ENCODE measurements at regions not wholly inside any gene's neighbourhood (a gene's known extent, or its start where the extent isn't known, plus 50 kb on each side); places are given as distances from the start of the nearest gene placed in this dataset.

DNA sequence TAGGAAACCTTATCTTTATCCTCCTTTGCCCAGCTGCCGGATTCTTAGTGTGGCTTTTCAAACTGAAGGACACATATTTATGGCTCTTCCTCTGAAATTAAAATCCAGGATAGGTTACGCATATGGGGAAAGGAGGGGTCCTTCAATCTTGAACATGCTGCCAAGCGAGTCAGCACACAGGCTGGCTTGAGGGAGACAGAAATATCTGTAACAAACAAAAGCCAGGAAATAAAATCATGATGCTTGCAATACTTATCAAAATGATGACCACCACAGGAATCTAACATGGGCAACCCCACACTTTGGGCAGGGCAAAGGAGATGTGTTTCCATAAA, 196.4 kb upstream of the LDB2 start:
- no peak for DNase-seq

DNA sequence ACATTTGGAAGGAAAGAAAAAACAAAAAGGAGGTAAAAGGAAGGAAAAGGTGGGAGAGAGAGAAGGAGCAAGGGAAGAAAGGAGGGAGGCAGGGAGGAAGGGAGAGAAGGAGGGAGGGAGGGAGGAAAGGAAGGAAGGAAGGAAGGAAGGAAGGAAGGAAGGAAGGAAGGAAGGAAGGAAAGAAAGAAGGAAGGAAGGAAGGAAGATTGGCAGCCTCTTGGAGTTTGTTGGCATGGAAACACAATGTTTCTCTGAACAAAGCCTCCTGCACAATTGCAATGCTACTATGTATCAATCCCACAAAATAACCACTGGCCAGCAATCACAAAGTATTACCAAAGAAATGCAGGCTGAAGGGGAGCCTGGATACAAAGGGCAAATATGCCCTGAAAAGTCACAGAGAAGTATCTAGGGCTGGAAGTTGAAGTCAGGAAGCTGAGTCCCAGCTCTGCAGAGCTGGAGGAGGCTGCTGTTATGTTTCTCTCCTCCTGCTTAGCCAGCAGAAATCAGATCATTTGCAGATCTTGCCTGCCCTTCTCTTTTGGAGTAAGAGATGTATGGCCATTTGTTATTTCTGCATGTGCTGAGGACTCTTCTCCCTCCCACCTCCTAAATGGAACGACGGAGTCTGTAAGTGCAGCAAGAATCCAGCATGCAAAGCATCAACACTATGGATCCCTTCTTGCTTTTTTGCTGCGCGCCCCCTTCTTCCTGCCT, 195.9 kb upstream of the LDB2 start:
- DNase-seq: no peak

DNA sequence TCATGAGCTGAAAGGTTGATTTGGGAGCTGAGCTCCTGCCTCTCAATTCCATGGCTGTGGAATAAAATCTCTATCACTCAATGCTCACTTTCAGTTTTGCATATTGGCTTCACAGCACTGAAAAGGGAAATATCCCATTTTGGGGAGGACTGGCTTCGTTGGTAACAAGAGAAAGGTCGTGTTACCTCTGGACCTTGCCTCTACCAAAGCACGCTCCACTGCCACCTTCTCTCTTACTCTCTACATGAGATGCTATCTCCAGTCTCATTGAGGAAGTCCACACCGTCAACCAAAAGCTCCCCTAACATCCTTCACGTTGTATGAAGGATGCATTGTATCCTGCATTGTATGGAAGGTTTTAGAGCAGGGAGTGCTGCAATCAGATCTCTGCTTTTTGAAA, 195.0 kb upstream of the LDB2 start:
- DNase-seq: no peak

DNA sequence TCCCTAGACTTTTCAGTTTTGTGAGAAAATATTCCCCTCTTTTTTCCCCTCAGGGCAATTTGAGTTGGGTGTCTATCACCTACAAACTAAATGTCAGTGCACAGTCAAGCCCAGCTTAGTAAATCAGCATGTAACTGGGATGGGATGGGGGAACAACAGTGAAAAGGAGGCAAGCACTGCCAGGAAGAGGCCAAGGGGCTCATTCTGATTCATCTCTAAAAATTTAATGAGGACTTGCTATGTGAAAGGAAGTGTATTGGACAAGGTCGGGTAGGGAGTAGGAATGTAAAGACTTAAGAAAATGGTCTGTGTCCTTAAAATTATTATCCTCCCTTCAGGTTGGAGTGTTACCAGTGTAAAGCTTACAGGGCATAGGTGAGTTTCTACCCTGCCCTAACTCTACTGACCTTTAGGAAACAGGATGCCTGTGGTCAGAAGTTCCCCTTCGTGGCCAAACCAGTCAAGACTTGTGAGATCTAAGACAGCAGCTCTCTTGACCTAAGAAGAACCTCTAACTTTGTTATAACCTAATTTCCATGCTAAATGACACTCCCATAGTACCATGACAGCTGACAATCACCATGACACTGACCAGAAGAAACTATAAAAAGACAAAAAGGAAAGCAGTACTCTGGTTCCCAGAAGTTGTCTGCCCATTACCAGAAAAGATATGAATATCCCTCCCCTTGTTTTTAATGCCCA, 194.4 kb upstream of the LDB2 start:
- no peak for DNase-seq

DNA sequence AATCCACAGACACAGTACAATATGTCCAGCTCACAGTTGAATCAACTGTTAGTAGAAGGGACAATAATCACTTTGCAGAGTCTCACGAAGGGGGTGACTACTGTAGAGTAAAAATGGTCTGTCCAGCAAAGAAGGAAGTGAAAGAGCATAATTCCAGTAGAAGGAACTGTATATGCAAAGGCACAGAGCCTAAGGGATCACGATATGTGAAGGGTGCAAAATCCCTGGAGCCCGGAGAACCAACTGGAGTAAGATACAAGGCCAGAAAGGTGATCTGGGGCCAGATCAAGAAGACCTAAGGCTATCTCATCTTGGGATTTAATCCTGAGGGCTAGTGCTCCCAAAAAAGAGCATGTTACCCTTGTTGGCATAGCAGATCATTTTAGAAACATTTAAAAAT, 192.7 kb upstream of the LDB2 start:
- DNase-seq: no peak

DNA sequence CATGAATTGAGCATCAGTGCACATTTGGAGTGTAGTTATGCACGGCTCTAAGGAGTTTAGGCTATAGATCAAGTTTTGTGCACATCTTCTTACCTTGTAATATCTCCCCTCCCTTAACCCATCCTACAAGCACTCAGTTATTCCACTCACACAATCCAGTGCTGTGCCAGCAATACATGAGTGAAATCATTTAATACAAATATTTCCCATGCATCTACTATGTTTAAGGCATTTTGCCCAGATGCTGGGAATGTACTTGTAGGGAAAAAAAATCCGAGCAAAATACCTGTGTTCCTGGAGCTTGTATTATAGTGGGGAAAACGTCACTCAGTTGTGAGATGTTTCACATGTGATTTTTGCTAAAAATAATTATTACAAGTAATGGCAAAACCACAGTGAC, 191.6 kb upstream of the LDB2 start:
- DNase-seq: no peak

DNA sequence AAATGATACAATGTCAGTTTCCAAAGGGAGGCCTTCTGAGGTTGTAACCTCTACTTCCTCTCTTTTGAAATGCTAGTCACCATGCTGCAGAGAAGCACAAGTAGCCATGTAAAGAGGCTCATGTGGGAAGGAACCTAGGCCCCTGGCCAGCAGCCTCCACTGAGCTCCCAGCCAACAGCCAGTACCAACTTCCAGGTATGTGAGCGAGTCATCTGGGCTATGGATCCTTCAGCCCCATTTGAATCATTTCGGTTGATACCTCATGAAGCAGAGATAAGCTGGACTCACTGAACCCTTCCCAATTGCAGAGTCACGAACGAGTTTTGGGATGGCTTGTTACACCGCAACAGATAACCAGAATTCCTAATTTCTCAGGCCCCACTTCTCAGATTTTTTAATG, 187.0 kb upstream of the LDB2 start:
- DNase-seq: no peak

DNA sequence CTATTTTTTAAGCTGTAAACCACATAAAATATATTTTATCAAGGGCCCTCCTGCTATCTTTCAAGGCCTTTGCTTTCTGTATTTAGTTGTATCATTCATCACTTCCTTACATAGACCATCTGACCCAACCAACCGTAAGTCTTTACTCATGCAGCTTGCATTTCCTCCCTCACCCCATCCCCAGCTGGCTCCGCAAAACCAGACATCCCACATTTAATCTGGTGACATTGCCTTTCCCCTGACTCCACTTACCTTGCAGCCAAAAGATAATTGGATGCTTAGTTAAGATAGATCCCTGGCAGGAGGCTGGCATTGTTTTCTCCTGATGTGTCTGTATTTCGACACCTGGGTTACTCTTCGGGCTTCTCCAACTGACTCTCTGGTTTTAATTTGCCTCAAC, 183.7 kb upstream of the LDB2 start:
- no peak for DNase-seq

DNA sequence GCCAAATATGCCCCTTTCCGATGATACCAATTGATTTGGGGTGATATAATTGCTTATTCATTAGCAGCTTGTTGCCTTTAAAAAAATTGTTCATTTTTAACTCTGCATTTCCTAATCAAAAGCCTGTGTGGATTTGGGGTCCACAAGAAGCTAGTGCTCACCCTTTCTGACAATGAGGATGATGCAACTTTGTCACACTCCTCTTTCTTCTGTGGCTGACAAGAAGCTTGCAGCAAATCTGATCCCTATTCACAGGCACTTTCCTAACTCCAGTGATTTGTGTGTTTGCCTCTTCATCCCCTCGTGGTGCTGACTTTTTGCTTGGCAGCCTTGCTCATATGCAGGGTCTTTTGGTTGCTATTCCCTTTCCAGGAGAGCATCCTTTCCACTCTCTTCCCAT, 182.7 kb upstream of the LDB2 start:
- DNase-seq: no peak

DNA sequence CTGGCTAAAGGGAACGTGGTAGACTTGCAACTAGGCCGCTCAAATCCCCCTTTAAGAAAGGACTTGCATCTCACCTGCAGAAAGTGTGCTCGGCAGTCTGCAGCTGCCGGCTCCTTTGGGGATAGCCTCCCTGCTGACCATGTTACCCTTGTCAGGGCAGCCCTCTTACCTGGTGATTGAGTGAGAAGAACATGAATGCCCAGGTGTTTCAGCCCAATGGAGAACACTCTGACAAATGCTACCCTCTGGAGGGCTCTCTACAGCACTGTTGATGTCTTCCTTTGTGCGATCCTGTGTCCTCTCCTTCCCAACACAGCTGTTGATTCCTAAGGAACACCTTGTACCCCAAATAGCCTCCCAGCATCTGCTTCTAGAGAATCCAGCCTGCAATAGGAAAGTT, 178.7 kb upstream of the LDB2 start:
- DNase-seq: no peak

DNA sequence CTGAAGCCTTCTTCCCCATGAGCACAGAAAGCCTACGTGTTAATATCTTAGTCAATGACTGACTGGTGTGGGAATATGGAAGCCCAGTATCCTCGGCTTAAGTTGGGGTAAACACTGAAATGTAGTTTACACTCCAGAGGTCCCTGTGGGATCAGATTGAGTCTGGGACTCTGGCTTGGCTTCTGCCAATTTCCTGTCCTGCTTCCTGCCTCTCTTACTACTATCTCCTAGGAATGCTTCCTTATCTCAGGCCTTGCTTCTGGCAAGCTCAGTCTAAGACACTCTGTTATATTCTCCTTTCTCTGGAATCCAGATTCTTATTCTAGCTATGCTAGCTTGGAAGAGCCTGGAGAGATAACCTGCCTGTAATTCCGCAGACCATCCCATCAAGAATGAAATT, 174.0 kb upstream of the LDB2 start:
- DNase-seq: no peak

DNA sequence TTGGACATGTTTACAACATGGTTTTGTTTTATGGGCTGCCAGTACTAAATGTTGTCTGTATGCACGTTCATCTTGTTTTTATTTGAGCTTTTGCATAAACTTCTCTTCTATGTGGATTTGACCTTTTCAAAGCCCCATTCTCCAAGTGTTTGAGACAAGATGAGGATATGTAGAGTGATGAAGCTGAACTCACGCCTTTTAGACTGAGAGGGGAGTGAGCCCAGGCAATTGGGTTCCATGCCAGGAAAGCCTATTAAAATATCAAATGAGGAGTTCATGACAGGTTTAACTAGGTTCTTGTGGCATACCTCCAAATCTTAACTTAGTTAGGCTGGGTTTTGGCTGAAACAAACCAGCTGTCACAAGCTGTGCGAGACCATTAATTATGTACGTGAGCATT, 170.4 kb upstream of the LDB2 start:
- DNase-seq: no peak

DNA sequence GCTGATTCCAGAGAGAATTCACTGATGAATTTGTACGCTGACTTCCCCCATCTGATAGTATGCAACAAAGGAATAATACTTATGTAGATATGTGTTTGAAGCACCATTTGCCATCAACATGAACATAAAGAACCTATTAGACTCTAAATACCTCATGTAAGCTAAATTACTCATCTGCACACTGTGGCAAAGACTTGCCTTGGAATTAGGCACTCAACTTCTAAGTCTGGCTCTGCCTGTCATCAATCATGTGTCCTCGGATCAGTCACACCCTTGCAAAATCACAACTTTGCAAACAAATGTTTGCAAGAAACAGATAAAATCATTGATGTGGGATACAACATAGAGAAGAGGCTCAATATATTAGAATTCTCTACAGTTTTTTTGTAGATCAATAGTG, 169.9 kb upstream of the LDB2 start:
- no peak for DNase-seq

DNA sequence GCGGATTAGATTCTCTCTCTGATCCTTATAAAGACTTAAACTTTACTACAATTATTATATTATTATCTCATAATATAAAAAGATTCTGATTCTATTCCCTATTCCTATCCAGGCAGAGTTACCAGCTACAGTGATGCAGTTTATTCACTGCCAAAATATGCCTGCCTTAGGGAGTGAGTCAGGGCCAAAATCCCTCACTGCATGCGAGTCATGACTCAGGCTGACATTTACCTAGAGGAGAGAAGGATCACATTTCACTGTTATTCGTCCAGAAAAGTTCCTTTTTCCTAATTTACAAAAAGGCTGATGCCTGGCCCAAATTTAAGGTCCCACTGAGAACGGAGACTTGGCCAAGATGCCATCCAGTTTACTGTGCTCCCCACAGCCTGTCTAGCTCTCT, 168.5 kb upstream of the LDB2 start:
- no peak for DNase-seq

DNA sequence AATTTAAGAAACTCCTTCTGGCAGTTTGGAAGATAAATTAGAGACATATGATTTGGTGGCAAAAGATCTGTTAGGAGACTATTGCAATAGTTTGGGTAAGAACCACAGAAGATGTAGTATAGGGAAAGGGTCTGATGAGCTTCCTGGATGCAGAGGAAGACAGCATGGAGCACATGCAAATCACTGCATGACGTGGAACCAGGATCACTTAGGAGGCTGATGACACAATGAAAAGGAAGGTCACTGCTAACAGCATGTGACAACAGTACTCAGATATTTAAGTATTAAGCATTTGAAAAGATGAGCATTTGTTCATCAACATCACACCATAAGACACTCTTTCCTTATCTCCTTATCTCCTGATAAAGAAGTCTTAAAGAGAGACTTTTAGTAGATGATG, 167.8 kb upstream of the LDB2 start:
- no peak for DNase-seq

DNA sequence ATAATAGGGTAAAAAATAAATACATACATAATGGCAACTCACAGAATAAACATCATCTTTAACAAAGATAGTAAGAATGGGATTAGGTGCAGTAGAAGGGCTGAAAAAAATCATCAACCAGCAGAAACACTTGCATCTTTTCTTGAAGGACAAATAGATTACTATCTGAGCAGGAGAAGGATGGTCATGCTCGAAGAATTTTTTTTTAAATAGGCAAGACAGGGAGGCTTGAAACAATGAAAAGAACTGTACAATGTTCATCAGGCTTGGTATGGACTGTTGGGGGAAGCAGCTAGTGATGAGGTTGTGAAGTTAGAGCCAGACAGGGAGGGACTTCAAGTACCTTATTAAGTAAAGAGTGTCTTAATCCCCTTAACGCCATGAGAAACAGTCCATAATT, 167.4 kb upstream of the LDB2 start:
- DNase-seq: no peak

DNA sequence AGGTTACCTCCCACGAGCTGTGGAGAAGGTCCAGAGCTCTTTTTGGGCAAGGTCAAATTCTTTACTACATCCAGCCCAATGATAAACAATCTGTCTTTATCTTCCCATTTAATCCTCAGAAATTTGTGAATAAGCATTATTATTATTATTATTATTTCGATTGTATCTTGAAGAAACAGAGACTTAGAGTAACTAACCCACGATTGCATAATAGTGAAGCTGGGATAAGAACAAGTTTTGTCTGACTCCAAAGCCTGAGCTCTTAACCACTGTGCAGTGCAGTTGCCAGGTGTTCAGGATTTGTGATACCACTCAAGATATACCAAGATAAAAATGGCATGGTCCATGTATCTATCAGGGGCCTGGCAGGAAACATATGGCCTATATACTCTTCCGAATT, 166.5 kb upstream of the LDB2 start:
- no peak for DNase-seq

DNA sequence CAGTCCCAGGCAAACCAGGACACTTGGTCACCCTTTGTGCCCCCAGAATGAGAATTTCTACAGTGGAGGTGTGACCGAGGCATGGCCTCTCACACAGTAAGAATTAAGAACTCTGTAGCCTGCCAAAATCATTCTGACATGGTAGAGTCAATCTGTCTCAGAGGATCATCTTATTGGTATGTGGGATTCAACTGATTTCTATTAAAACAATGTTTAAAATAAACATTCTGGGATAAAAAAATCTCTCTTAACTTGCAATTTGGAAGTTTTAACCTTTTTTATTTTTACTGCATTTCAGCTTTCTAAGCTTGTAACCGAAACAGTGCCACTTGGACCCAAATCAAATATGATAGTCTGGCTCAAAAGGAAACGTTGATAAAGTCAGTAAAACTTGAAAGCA, 165.4 kb upstream of the LDB2 start:
- no peak for DNase-seq

DNA sequence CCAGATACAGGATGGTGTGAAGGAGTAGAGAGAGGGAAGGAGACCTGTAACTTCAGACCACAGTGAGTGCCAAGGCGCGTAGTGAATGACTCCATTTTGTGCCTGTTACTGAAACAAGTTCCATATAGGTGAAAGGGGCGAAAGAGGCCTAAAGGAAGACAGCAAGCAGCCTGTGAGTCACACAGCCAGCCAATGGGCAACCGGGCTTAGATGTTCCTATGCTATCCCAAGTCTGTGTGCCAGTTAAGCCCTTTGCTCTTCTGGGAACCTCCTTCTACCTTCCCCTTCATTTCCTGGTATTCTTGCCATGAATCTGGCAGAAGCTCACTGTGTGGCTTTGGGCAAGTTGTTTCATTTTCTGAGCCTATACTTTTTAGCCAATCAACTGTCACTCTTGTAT, 161.8 kb upstream of the LDB2 start:
- no peak for DNase-seq

DNA sequence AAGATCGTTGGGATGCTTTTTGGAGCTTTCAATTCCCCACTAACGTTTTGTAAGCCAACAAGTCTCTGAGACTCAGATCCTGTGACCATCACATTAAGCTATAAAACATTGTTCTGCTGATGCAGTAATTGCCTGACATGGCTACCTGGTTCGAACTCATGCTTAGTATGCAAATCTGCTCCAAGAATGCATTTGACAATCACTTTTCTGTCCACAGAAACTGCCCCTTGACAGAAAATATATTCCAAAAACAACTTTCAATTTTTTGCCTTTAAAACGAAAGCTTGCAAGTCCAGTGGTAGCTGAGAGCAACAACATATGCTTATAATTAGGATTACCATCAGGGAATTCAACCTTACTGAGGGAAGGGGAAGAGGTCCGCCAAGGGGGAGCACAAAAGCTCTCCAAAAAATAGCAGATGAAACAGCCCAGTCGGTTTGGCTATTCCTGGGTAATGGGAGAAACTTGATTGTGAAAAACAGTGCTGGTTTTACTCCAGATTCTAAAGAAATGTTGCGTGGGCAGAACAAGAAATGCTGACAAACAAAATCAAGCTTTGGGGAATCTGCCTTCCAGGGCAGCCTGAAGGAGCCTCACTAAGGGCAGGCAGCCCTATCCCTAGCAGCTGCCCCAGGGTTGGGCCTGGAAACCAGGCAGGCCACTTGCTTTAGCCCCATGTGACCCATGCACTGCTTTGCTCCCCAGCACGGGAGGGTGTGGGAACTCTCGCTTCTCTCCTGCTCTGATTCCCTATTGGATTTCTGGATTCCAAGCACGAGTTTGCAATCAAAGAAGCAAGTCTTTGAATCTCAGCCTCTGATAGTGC, 160.7 kb upstream of the LDB2 start:
- DNase-seq: no peak

DNA sequence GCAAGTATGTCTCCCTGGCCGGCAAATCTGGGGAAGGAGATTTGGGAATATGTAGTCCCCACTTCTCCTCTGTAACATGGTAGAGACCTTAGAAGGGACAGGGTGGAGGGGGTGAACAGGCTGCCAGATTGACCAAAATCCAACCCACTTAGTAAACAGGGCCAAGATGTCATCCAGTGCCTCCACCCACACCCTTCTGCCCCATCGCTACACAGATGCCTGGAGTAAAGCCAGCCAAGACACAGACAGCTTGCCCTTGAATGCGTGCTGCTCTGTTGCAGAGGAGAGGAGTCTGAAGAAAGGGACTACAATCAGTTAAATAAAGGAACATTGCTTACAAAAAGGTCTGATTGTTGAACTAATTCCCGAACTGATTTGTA, 160.1 kb upstream of the LDB2 start:
- DNase-seq: no peak

DNA sequence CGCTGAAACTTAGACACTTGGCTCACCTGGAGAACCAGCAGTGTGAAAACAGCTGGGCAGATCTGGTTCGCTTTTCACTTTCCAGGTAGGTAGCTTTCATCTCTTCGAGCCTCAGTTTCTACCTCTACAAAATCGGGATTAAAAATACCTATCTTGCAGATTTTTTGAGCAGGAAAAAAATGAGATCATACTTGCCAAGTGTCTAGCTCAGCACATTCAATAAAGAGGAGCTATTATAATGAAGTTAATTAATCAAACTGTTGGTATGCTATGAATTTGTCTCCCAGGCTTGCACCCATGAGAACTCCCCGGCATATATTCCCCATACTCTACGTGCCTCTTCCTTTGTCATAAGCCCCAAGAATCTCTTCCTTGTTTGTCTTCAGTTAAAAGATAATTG, 158.6 kb upstream of the LDB2 start:
- no peak for DNase-seq

DNA sequence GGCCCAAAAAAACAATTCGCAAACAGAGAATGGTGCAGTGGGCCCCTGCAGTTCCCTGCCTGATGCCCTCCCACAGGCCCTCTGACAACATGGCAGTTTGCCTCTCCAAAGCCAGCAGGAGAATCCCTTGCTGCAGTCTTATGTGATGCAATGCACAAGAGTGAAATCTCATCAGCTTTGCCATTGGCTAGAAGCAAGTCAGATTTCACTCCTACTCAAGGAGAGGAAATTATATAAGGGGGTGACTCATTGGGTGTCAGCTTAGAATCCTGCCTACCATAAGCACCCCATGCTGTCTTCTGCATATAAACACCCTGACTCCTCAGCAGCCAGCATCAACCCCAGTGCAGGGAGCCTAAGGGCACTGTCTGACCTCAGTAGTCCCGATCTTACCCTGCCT, 157.3 kb upstream of the LDB2 start:
- no peak for DNase-seq

DNA sequence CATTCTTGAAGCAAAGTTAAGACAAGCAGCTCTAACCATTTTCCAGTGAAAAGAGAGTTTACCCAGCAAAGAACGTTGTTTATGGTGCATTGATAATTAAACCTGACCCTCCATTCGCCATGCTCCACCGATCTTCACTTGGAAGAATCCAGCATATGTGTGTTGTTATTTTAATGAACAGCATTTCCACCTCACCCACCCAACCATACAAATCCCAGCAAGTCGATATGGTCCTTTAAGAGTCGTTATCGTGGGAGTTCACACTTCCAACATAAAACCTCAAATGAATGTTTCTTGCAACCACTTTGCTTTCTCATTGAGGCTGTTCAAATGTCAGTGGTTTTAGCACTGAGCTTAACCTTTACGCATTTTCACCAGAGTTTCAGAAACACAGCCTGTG, 147.4 kb upstream of the LDB2 start:
- no peak for DNase-seq

All from CD4-positive, alpha-beta T cell treated with Interleukin-4 for 1 hour (primary cell).